Ascending aorta (tissue), 2 donors: ENCODE measurements at regions not wholly inside any gene's neighbourhood (a gene's known extent, or its start where the extent isn't known, plus 50 kb on each side); places are given as distances from the start of the nearest gene placed in this dataset.

Experiments
- DNase-seq, 2 donors: peaks; one replicate each; pipeline ENCODE4 v3.0.0-alpha.2; 2019; ENCODE audit warnings: low spot score in 2 of 2
- H3K27ac ChIP-seq, 2 donors: fragments of 200-600 bp; sonication (generic); one replicate each; pipeline ENCODE4 v1.5.1; 2016 to 2017; ENCODE audit warnings: mild to moderate bottlenecking in 1 of 2
- H3K27me3 ChIP-seq: fragments of 200-600 bp; sonication (generic); one replicate; pipeline ENCODE4 v1.5.1; 2017
- H3K36me3 ChIP-seq, 2 donors: fragments of 200-600 bp; sonication (generic); one replicate each; pipeline ENCODE4 v1.5.1; 2016
- H3K4me1 ChIP-seq, 2 donors: fragments of 200-600 bp; sonication (generic); one replicate each; pipeline ENCODE4 v1.5.1; 2016 to 2017; ENCODE audit warnings: mild to moderate bottlenecking in 1 of 2
- H3K4me3 ChIP-seq, 2 donors: fragments of 200-600 bp; sonication (generic); one replicate each; pipeline ENCODE4 v1.5.1; 2016 to 2017; ENCODE audit warnings: mild to moderate bottlenecking in 1 of 2
- H3K9me3 ChIP-seq, 2 donors: fragments of 200-600 bp; sonication (generic); one replicate each; pipeline ENCODE4 v1.5.1; 2016
- CTCF ChIP-seq, 3 experiments: fragments of 200-600 bp in 2 of 3; fragments of 450-650 bp in 1 of 3; sonication (generic) in 2 of 3; IDR thresholded peaks; one replicate each; pipeline ENCODE4 v1.5.1; 2016 to 2019; ENCODE audit warnings: antibody characterized with exemption in 3 of 3, mild to moderate bottlenecking in 1 of 3, moderate library complexity in 1 of 3
- intact Hi-C: fragments of 100-400 bp; cut with DNase I; formaldehyde crosslinking; loops from one replicate; pipeline ENCODE4 v1.15.1; 2023

GRCh38 chr12:59088673-59089072 is 168.4 kb upstream of the LRIG3 start:
- H3K27ac ChIP-seq: no peak overlapping the region
- intact Hi-C loops: loop anchor here (10.0 kb wide), 1 partner anchor 744 kb away; no protein-coding TSS in a partner anchor
- H3K9me3 ChIP-seq: no peaks in the 10 kb centered on the region
- H3K4me1 ChIP-seq: peaks cover 0 to 6% of the 10 kb centered on the region in 2 donors
- DNase-seq: no peak
- no peaks in the 10 kb centered on the region for H3K36me3 ChIP-seq
- TF ChIP-seq CTCF (IDR thresholded peaks at IDR 0.05): no peak
- no peak overlapping the region for H3K4me3 ChIP-seq
- no peaks in the 10 kb centered on the region for H3K27me3 ChIP-seq

- H3K9me3 ChIP-seq: no peaks in the 10 kb centered on the region
- intact Hi-C loops: loop anchor here (2.0 to 10.0 kb wide), 2 partner anchors 547 to 743 kb away; no protein-coding TSS in a partner anchor
- H3K27me3 ChIP-seq: no peaks in the 10 kb centered on the region
- no peaks in the 10 kb centered on the region for H3K36me3 ChIP-seq
- TF ChIP-seq CTCF (IDR thresholded peaks at IDR 0.05): no peak
- no peak for DNase-seq
- peaks cover 0 to 6% of the 10 kb centered on the region in 2 donors for H3K4me1 ChIP-seq
- H3K4me3 ChIP-seq: no peak overlapping the region
- H3K27ac ChIP-seq: no peak overlapping the region
Measured at GRCh38 chr12:59087691-59088090, 167.4 kb upstream of the LRIG3 start.

GRCh38 chr12:59087077-59087673 is 166.9 kb upstream of the LRIG3 start:
- no peak overlapping the region for H3K4me3 ChIP-seq
- H3K27me3 ChIP-seq: no peaks in the 10 kb centered on the region
- peak in 2 of 3 experiments; percentile 41 to 47 for TF ChIP-seq CTCF (IDR thresholded peaks at IDR 0.05)
- DNase-seq: no peak
- no peaks in the 10 kb centered on the region for H3K36me3 ChIP-seq
- H3K4me1 ChIP-seq: peaks cover 0 to 6% of the 10 kb centered on the region in 2 donors
- H3K27ac ChIP-seq: no peak overlapping the region
- H3K9me3 ChIP-seq: no peaks in the 10 kb centered on the region
- intact Hi-C loops: loop anchor here (2.0 to 10.0 kb wide), 2 partner anchors 546 to 742 kb away; no protein-coding TSS in a partner anchor

- TF ChIP-seq CTCF (IDR thresholded peaks at IDR 0.05): no peak
- no peaks in the 10 kb centered on the region for H3K9me3 ChIP-seq
- no peak overlapping the region for H3K27ac ChIP-seq
- intact Hi-C loops: loop anchor here (2.0 to 10.0 kb wide), 2 partner anchors 545 to 741 kb away; no protein-coding TSS in a partner anchor
- no peak overlapping the region for H3K4me3 ChIP-seq
- H3K36me3 ChIP-seq: no peaks in the 10 kb centered on the region
- DNase-seq: no peak
- peaks cover 0 to 6% of the 10 kb centered on the region in 2 donors for H3K4me1 ChIP-seq
- H3K27me3 ChIP-seq: no peaks in the 10 kb centered on the region
Measured at GRCh38 chr12:59086126-59086525, 165.8 kb upstream of the LRIG3 start.

GRCh38 chr12:59085690-59086089 is 165.4 kb upstream of the LRIG3 start:
- intact Hi-C loops: loop anchor here (2.0 to 10.0 kb wide), 2 partner anchors 545 to 741 kb away; no protein-coding TSS in a partner anchor
- H3K36me3 ChIP-seq: no peaks in the 10 kb centered on the region
- no peaks in the 10 kb centered on the region for H3K9me3 ChIP-seq
- TF ChIP-seq CTCF (IDR thresholded peaks at IDR 0.05): no peak
- peaks cover 0 to 6% of the 10 kb centered on the region in 2 donors for H3K4me1 ChIP-seq
- DNase-seq: no peak
- H3K27ac ChIP-seq: no peak overlapping the region
- no peaks in the 10 kb centered on the region for H3K27me3 ChIP-seq
- H3K4me3 ChIP-seq: no peak overlapping the region
